IMR-90 (cell line): ENCODE measurements at regions not wholly inside any gene's neighbourhood (a gene's known extent, or its start where the extent isn't known, plus 50 kb on each side); places are given as distances from the start of the nearest gene placed in this dataset. TPM values are rescaled to one million over a fixed set of nuclear protein-coding genes. Genes with fewer than 3 reads are reported as not detected.

ENCODE experiments used
- microRNA-seq, 2 experiments: library from miRNA; stranded (forward) in 1 of 2; unstranded in 1 of 2; fragments of 10-50 nt in 1 of 2; fragments of <30 nt in 1 of 2; gene quantifications in 1 of 2; microRNA quantifications in 1 of 2; one replicate each; pipeline versions ENCODE3 to v1.1.0; 2013 to 2020; ENCODE audit not compliant: insufficient read depth in 1 of 2, insufficient read length in 1 of 2, unreplicated experiment in 1 of 2
- small RNA-seq, 5 experiments: library from RNA; depleted of rRNA; stranded (forward); fragments of <200 nt; gene quantifications; one replicate each; pipeline ENCODE3, GENCODE V24; 2012

Small RNAs in the stretch of these regions (microRNA-seq; reads per million reads assigned to microRNA genes)
- not detected for gene AC096577.2 (ENCODE audit: insufficient read depth, insufficient read length)
- gene RNU6-351P (ENCODE audit: insufficient read depth, insufficient read length): not detected

Small RNAs in the stretch of these regions (small RNA-seq; reads per million reads assigned to genes)
- gene AC096577.2 (0 reads per million in 5 experiments), gene RNU6-351P (0 reads per million in 5 experiments)
